Right lobe of liver (tissue), 6 donors: ENCODE measurements at regions not wholly inside any gene's neighbourhood (a gene's known extent, or its start where the extent isn't known, plus 50 kb on each side); places are given as distances from the start of the nearest gene placed in this dataset.
A peak's percentile ranks its signal among the peaks of the same experiment; 100 is the strongest.

Source experiments
- ATAC-seq, 4 donors: fragments of 200-7000 bp; cut with Tn5 transposase; one replicate each; pipeline ENCODE4 v1.9.1; 2020; ENCODE audit warnings: mild to moderate bottlenecking in 4 of 4, moderate library complexity in 4 of 4
- DNase-seq, 3 donors: peaks; one replicate each; pipeline ENCODE4 v3.0.0-alpha.2; 2020
- H3K27ac ChIP-seq, 3 donors: fragments of 200-600 bp; one replicate each; pipeline ENCODE4 v1.8.0; 2022
- H3K27me3 ChIP-seq, 2 donors: fragments of 200-600 bp; one replicate each; pipeline ENCODE4 v1.8.0; 2022
- H3K36me3 ChIP-seq, 4 donors: fragments of 200-600 bp; sonication (generic) in 1 of 4; one replicate each; pipeline versions ENCODE4 v1.5.1 to v1.8.0; 2017 to 2022; ENCODE audit warnings: control low read depth in 1 of 4
- H3K4me1 ChIP-seq, 4 donors: fragments of 200-600 bp; sonication (generic) in 1 of 4; one replicate each; pipeline versions ENCODE4 v1.5.1 to v1.8.0; 2017 to 2022; ENCODE audit warnings: control low read depth in 1 of 4
- H3K4me3 ChIP-seq, 3 donors: fragments of 200-600 bp; one replicate each; pipeline ENCODE4 v1.8.0; 2022
- H3K9me3 ChIP-seq, 4 donors: fragments of 200-600 bp; sonication (generic) in 1 of 4; one replicate each; pipeline versions ENCODE4 v1.5.1 to v1.8.0; 2017 to 2022; ENCODE audit warnings: control low read depth in 1 of 4
- CTCF ChIP-seq, 4 donors: fragments of 200-600 bp in 3 of 4; fragments of 450-650 bp in 1 of 4; IDR thresholded peaks; one replicate each; pipeline versions ENCODE4 v1.5.1 to v1.8.0; 2016 to 2022; ENCODE audit warnings: antibody characterized with exemption in 4 of 4, mild to moderate bottlenecking in 2 of 4
- POLR2A ChIP-seq: fragments of 450-650 bp; IDR thresholded peaks from one replicate; pipeline ENCODE4 v1.6.1; 2017; ENCODE audit warnings: antibody characterized with exemption, mild to moderate bottlenecking
- WGBS: methylation state at CpG from one replicate; pipeline ENCODE4 v1.1.6; 2018; ENCODE audit warnings: low coverage, low lambda C conversion rate; ENCODE audit not compliant: insufficient coverage; ENCODE audit errors: missing lambda C conversion rate; 5-methylcytosine and 5-hydroxymethylcytosine counted together
- intact Hi-C, 2 donors: fragments of 100-400 bp; cut with DNase I; formaldehyde crosslinking; loops; one replicate each; pipeline versions ENCODE4 v1.11.2 to v1.14.1; 2022
- donor health status: DM: no; HTN: yes; CAD: no.
- donor health status: DM: no; HTN: no; CAD: no.
- donor health status: DM: no; HTN: no; CAD: no.
- donor health status: DM: no; HTN: yes; CAD: no.
- donor health status: DM: no; HTN: yes; CAD: no.

- intact Hi-C loops, result no loop called here
- TF ChIP-seq POLR2A, result no peak
- peaks cover 0 to 23% (median 7%) of the 10 kb centered on the region in 4 donors for H3K4me1 ChIP-seq
Observed at GRCh38 chr2:114161371-114161770, 271.5 kb downstream of the ACTR3 start.

GRCh38 chr2:114167799-114168198, 274.6 kb upstream of the DPP10 start:
- Histone ChIP-seq H3K4me1 (no peaks in the 10 kb centered on the region), H3K36me3 (no peaks in the 10 kb centered on the region), H3K4me3 (no peak overlapping the region), H3K9me3 (no peaks in the 10 kb centered on the region), H3K27ac (no peak overlapping the region), H3K27me3 (no peaks in the 10 kb centered on the region)
- WGBS, result 81% methylated on average over 2 of the region's 2 CpGs
- no peak for DNase-seq
- no peak for ATAC-seq
- intact Hi-C loops, result no loop called here
- TF ChIP-seq CTCF (IDR thresholded peaks at IDR 0.05) (no peak), POLR2A (no peak)

More at GRCh38 chr2:114161371-114161770, 271.5 kb downstream of the ACTR3 start:
- H3K27me3 ChIP-seq, result no peaks in the 10 kb centered on the region
- no peak overlapping the region for H3K4me3 ChIP-seq
- DNase-seq, result no peak
- H3K9me3 ChIP-seq, result no peaks in the 10 kb centered on the region
- H3K36me3 ChIP-seq, result no peaks in the 10 kb centered on the region
- peak overlapping the region in 1 of 3 donors; percentile 63 for H3K27ac ChIP-seq
- 82% methylated on average over 4 of the region's 4 CpGs for WGBS
- no peak for ATAC-seq

- no peak overlapping the region for H3K27ac ChIP-seq
- no peaks in the 10 kb centered on the region for H3K27me3 ChIP-seq
- no peaks in the 10 kb centered on the region for H3K9me3 ChIP-seq
- H3K4me3 ChIP-seq, result no peak overlapping the region
- H3K36me3 ChIP-seq, result no peaks in the 10 kb centered on the region
- no peak for DNase-seq
- intact Hi-C loops, result no loop called here
- peak in 3 of 4 donors; percentile 32 to 74 (median 38) for ATAC-seq
- WGBS, result 50% methylated on average over 1 of the region's 1 CpG
- no peak for TF ChIP-seq POLR2A
- TF ChIP-seq CTCF (IDR thresholded peaks at IDR 0.05), result peak in 1 of 4 donors; percentile 4
- H3K4me1 ChIP-seq, result no peaks in the 10 kb centered on the region
Observed at GRCh38 chr2:114170070-114170469, 272.4 kb upstream of the DPP10 start.

GRCh38 chr2:114175507-114175906, 266.9 kb upstream of the DPP10 start:
- TF ChIP-seq POLR2A, result no peak
- TF ChIP-seq CTCF (IDR thresholded peaks at IDR 0.05), result no peak
- H3K9me3 ChIP-seq, result no peaks in the 10 kb centered on the region
- H3K27ac ChIP-seq, result no peak overlapping the region
- ATAC-seq (no peak), DNase-seq (no peak)
- H3K36me3 ChIP-seq, result no peaks in the 10 kb centered on the region
- no peak overlapping the region for H3K4me3 ChIP-seq
- WGBS, result 75% methylated on average over 1 of the region's 1 CpG
- no peaks in the 10 kb centered on the region for H3K27me3 ChIP-seq
- no peaks in the 10 kb centered on the region for H3K4me1 ChIP-seq
- intact Hi-C loops, result no loop called here

- Histone ChIP-seq H3K27me3 (no peaks in the 10 kb centered on the region), H3K36me3 (no peaks in the 10 kb centered on the region), H3K27ac (no peak overlapping the region), H3K9me3 (no peaks in the 10 kb centered on the region), H3K4me1 (no peaks in the 10 kb centered on the region), H3K4me3 (no peak overlapping the region)
- no peak for TF ChIP-seq POLR2A
- no peak for TF ChIP-seq CTCF (IDR thresholded peaks at IDR 0.05)
- DNase-seq (no peak), ATAC-seq (no peak)
- intact Hi-C loops, result no loop called here
- WGBS, result 73% methylated on average over 2 of the region's 2 CpGs
Observed at GRCh38 chr2:114185501-114185900, 256.9 kb upstream of the DPP10 start.
